PFSK-1 (cell line): ENCODE measurements at regions not wholly inside any gene's neighbourhood (a gene's known extent, or its start where the extent isn't known, plus 50 kb on each side); places are given as distances from the start of the nearest gene placed in this dataset.

ENCODE experiments used
- FOXP2 ChIP-seq: optimal IDR thresholded peaks from 2 replicates; pipeline ENCODE3; 2011; ENCODE audit warnings: borderline replicate concordance, control low read depth, inconsistent platforms; ENCODE audit not compliant: insufficient read depth; ENCODE audit errors: extremely low read length, extremely low read depth
- POLR2AphosphoS5 ChIP-seq: IDR thresholded peaks from 2 replicates; pipeline ENCODE4 v1.6.1; 2012; ENCODE audit warnings: low read depth, mild to moderate bottlenecking, control low read depth, low read length, moderate library complexity
- REST ChIP-seq, 2 experiments: IDR thresholded peaks; 2 replicates each; pipeline versions ENCODE4 v1.6.1 to v1.8.0; 2011 to 2012; ENCODE audit warnings: low read depth in 2 of 2, low read length in 2 of 2, control low read depth in 1 of 2, inconsistent platforms in 1 of 2, mild to moderate bottlenecking in 1 of 2, moderate library complexity in 1 of 2; ENCODE audit not compliant: insufficient read depth in 1 of 2
- SIN3A ChIP-seq: IDR thresholded peaks from 2 replicates; pipeline ENCODE4 v1.6.1; 2012; ENCODE audit warnings: mild to moderate bottlenecking, low read length, moderate library complexity, borderline replicate concordance; ENCODE audit not compliant: insufficient read depth
- TAF1 ChIP-seq: IDR thresholded peaks from 2 replicates; pipeline ENCODE4 v1.6.1; 2012; ENCODE audit warnings: low read length, control low read depth, borderline replicate concordance; ENCODE audit not compliant: insufficient read depth

DNA sequence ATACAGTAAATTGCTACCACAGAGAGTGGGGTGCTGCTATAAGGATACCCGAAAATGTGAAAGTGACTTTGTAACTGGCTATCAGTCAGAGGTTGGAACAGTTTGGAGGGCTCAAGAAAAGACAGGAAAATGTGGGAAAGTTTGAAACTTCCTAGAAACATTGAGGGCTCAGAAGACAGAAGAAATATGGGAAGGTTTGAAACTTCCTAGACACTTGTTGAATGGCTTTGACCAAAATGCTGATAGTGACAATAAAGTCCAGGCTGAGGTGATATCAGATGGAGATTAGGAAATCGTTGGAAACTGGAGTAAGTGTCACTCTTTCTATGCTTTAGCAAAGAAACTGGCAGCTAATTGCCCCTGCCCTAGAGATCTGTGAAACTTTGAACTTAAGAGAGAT is 1158.6 kb upstream of the CDH6 start:
- no peak for TF ChIP-seq POLR2AphosphoS5
- no peak for TF ChIP-seq SIN3A
- no peak for TF ChIP-seq TAF1
- no peak for TF ChIP-seq FOXP2
- no peak for TF ChIP-seq REST (IDR thresholded peaks at IDR 0.05; ENCODE audit: insufficient read depth in 1 of 2, low read depth in 2 of 2, low read length in 2 of 2)
